IMR-90 (cell line): ENCODE measurements at regions not wholly inside any gene's neighbourhood (a gene's known extent, or its start where the extent isn't known, plus 50 kb on each side); places are given as distances from the start of the nearest gene placed in this dataset.

Experiments used
- ATAC-seq: fragments of 200-7000 bp; cut with Tn5 transposase; 2 replicates; pipeline ENCODE4 v1.9.1; 2020; ENCODE audit warnings: low read depth, mild to moderate bottlenecking, moderate library complexity
- BruUV-seq: library from RNA; stranded (reverse); fragments of 400-500 nt; replicated peaks from 2 replicates; lab custom pipeline; 2021; lab: Mats Ljungman, UMichigan
- CTCF ChIA-PET: fragments of 300-600 bp; formaldehyde crosslinking; extraction: SDS; loops from one replicate; lab custom pipeline; 2021; ENCODE audit warnings: antibody characterized with exemption; lab: Yijun Ruan, JAX
- POLR2A ChIA-PET: fragments of 300-600 bp; sonication (Branson Sonifier 250); formaldehyde crosslinking; loops from one replicate; lab custom pipeline; 2022; ENCODE audit warnings: antibody characterized with exemption; ENCODE audit not compliant: unreplicated experiment; lab: Charles Lee
- DNase-seq: peaks from one replicate; pipeline ENCODE4 v3.0.0; 2013
- H2AFZ ChIP-seq: replicated peaks from 2 replicates; pipeline ENCODE3; 2013; ENCODE audit warnings: low read length, mild to moderate bottlenecking; ENCODE audit not compliant: poor library complexity
- H2AK5ac ChIP-seq: 2 replicates; pipeline ENCODE4 v1.6.1; 2013; ENCODE audit warnings: low read depth, low read length, inconsistent platforms
- H2AK9ac ChIP-seq: replicated peaks from 2 replicates; pipeline ENCODE3; 2013; ENCODE audit warnings: mild to moderate bottlenecking, low read depth, low read length, moderate library complexity; ENCODE audit not compliant: poor library complexity
- H2BK120ac ChIP-seq: 2 replicates; pipeline ENCODE4 v1.6.1; 2013; ENCODE audit warnings: low read depth, low read length, inconsistent platforms
- H2BK15ac ChIP-seq: 3 replicates; pipeline ENCODE4 v1.6.1; 2013; ENCODE audit warnings: low read depth, low read length, inconsistent platforms
- H2BK20ac ChIP-seq: 2 replicates; pipeline ENCODE4 v1.6.1; 2013; ENCODE audit warnings: low read depth, mild to moderate bottlenecking, inconsistent platforms, low read length, moderate library complexity
- H2BK5ac ChIP-seq: 2 replicates; pipeline ENCODE4 v1.6.1; 2013; ENCODE audit warnings: mild to moderate bottlenecking, low read depth, low read length, inconsistent platforms; ENCODE audit not compliant: poor library complexity, severe bottlenecking
- H3K14ac ChIP-seq: replicated peaks from 2 replicates; pipeline ENCODE4 v1.6.1; 2013; ENCODE audit warnings: low read depth, low read length, inconsistent platforms
- H3K18ac ChIP-seq: 2 replicates; pipeline ENCODE4 v1.6.1; 2013; ENCODE audit warnings: low read depth, low read length, control low read depth
- H3K23ac ChIP-seq: 2 replicates; pipeline ENCODE4 v1.6.1; 2013; ENCODE audit warnings: low read depth, low read length, inconsistent platforms
- H3K27ac ChIP-seq: 2 replicates; pipeline ENCODE4 v1.5.1; 2013; ENCODE audit warnings: mild to moderate bottlenecking, control low read depth, low read length; ENCODE audit not compliant: insufficient read depth
- H3K27me3 ChIP-seq: 2 replicates; pipeline ENCODE4 v1.6.1; 2013; ENCODE audit warnings: low read length; ENCODE audit not compliant: control insufficient read depth, insufficient read depth
- H3K36me3 ChIP-seq: 2 replicates; pipeline ENCODE4 v1.6.1; 2013; ENCODE audit warnings: low read length, mixed read lengths; ENCODE audit not compliant: control insufficient read depth, insufficient read depth
- H3K4ac ChIP-seq: 2 replicates; pipeline ENCODE4 v1.6.1; 2013; ENCODE audit warnings: low read depth, low read length, inconsistent platforms
- H3K4me1 ChIP-seq: 2 replicates; pipeline ENCODE4 v1.6.1; 2013; ENCODE audit warnings: low read length, mixed read lengths; ENCODE audit not compliant: control insufficient read depth, insufficient read depth
- H3K4me2 ChIP-seq: 2 replicates; pipeline ENCODE4 v1.6.1; 2013; ENCODE audit warnings: low read depth, mild to moderate bottlenecking, control low read depth, low read length, moderate library complexity
- H3K4me3 ChIP-seq: 2 replicates; pipeline ENCODE4 v1.5.1; 2013; ENCODE audit warnings: low read depth, mild to moderate bottlenecking, control low read depth, low read length, moderate library complexity; ENCODE audit not compliant: insufficient read depth
- H3K56ac ChIP-seq: 2 replicates; pipeline ENCODE4 v1.6.1; 2013; ENCODE audit warnings: low read length, inconsistent platforms; ENCODE audit not compliant: insufficient read depth; ENCODE audit errors: extremely low read depth
- H3K79me1 ChIP-seq, 2 experiments: 2 replicates each; pipeline ENCODE4 v1.6.1; 2013; ENCODE audit warnings: low read length in 2 of 2, inconsistent platforms in 1 of 2, low read depth in 1 of 2
- H3K9ac ChIP-seq: 2 replicates; pipeline ENCODE4 v1.6.1; 2013; ENCODE audit warnings: low read depth, low read length, control low read depth
- H3K9me1 ChIP-seq: 2 replicates; pipeline ENCODE4 v1.6.1; 2013; ENCODE audit warnings: low read length, inconsistent platforms; ENCODE audit not compliant: insufficient read depth
- H3K9me3 ChIP-seq: 2 replicates; pipeline ENCODE4 v1.6.1; 2013; ENCODE audit warnings: low read length; ENCODE audit not compliant: control insufficient read depth, insufficient read depth
- H4K20me1 ChIP-seq: 2 replicates; pipeline ENCODE4 v1.6.1; 2013; ENCODE audit warnings: low read length, inconsistent platforms; ENCODE audit not compliant: insufficient read depth
- H4K5ac ChIP-seq: 2 replicates; pipeline ENCODE4 v1.6.1; 2013; ENCODE audit warnings: mild to moderate bottlenecking, low read depth, low read length, control low read depth
- H4K8ac ChIP-seq, 2 experiments: 2 replicates each; pipeline ENCODE4 v1.6.1; 2013; ENCODE audit warnings: low read depth in 2 of 2, low read length in 2 of 2, control low read depth in 1 of 2, inconsistent platforms in 1 of 2
- H4K91ac ChIP-seq: 2 replicates; pipeline ENCODE4 v1.6.1; 2013; ENCODE audit warnings: low read depth, low read length, inconsistent platforms; ENCODE audit not compliant: insufficient read depth
- CEBPB ChIP-seq: IDR thresholded peaks from 2 replicates; pipeline ENCODE4 v1.6.1; 2012; ENCODE audit warnings: low read depth, low read length, improper control_type of control experiment
- CHD1 ChIP-seq: IDR thresholded peaks from 2 replicates; pipeline ENCODE4 v1.6.1; 2012; ENCODE audit warnings: low read depth, low read length, improper control_type of control experiment
- ELK1 ChIP-seq: fragments of 150-350 bp; IDR thresholded peaks from 2 replicates; pipeline ENCODE4 v1.6.1; 2016; ENCODE audit warnings: low read depth, mild to moderate bottlenecking, low read length, moderate library complexity, borderline replicate concordance
- FOS ChIP-seq: fragments of 150-350 bp; IDR thresholded peaks from 2 replicates; pipeline ENCODE4 v1.6.1; 2016; ENCODE audit warnings: low read depth, low read length
- MAFK ChIP-seq: IDR thresholded peaks from 2 replicates; pipeline ENCODE4 v1.6.1; 2012; ENCODE audit warnings: low read depth, low read length, improper control_type of control experiment
- MAZ ChIP-seq: IDR thresholded peaks from 2 replicates; pipeline ENCODE4 v1.6.1; 2012; ENCODE audit warnings: low read depth, mild to moderate bottlenecking, low read length, improper control_type of control experiment, moderate library complexity, borderline replicate concordance
- MXI1 ChIP-seq: IDR thresholded peaks from 2 replicates; pipeline ENCODE4 v1.6.1; 2012; ENCODE audit warnings: low read depth, mild to moderate bottlenecking, low read length, moderate library complexity, borderline replicate concordance
- NFE2L2 ChIP-seq: fragments of 150-350 bp; IDR thresholded peaks from 2 replicates; pipeline ENCODE4 v1.6.1; 2016; ENCODE audit warnings: low read depth, mild to moderate bottlenecking, low read length
- POLR2A ChIP-seq: IDR thresholded peaks from 2 replicates; pipeline ENCODE4 v1.6.1; 2012; ENCODE audit warnings: mild to moderate bottlenecking, low read depth, low read length
- RAD21 ChIP-seq: IDR thresholded peaks from 2 replicates; pipeline ENCODE4 v1.6.1; 2012; ENCODE audit warnings: low read length, improper control_type of control experiment
- RCOR1 ChIP-seq: IDR thresholded peaks from 2 replicates; pipeline ENCODE4 v1.6.1; 2012; ENCODE audit warnings: mild to moderate bottlenecking, low read length, improper control_type of control experiment; ENCODE audit not compliant: insufficient replicate concordance
- RFX5 ChIP-seq: IDR thresholded peaks from 2 replicates; pipeline ENCODE4 v1.8.0; 2012; ENCODE audit warnings: low read depth, mild to moderate bottlenecking, low read length, moderate library complexity
- SMC3 ChIP-seq: fragments of 150-350 bp; IDR thresholded peaks from 2 replicates; pipeline ENCODE4 v1.6.1; 2016; ENCODE audit warnings: low read depth, mild to moderate bottlenecking, antibody characterized with exemption, low read length, moderate library complexity
- WGBS, 2 experiments: methylation state at CpG; one replicate each; pipeline versions ENCODE4 v1.1.5 to v1.1.7; 2013; ENCODE audit warnings: missing lambda C conversion rate in 2 of 2; ENCODE audit not compliant: insufficient read length in 1 of 2; ENCODE audit errors: extremely low coverage in 2 of 2; 5-methylcytosine and 5-hydroxymethylcytosine counted together
- dilution Hi-C: fragments of 300-500 bp; cut with HindIII; formaldehyde crosslinking; loops from one replicate; pipeline ENCODE4 v1.14.3; 2018; ENCODE audit warnings: low sequenced_read_pairs; ENCODE audit not compliant: unreplicated experiment
- in situ Hi-C: fragments of 300-500 bp; cut with MboI; formaldehyde crosslinking; loops from 3 replicates; pipeline ENCODE4 v1.14.3; 2019; ENCODE audit warnings: low sequenced_read_pairs, inconsistent platforms, mixed read lengths
- intact Hi-C: fragments of 100-400 bp; cut with micrococcal nuclease; formaldehyde crosslinking; loops from 2 replicates; pipeline ENCODE4 v1.10.0; 2022
- TF ChIP-seq, protein P1 (sequence below): conservative IDR thresholded peaks from 2 replicates; pipeline ENCODE4 v1.5.1; 2012; ENCODE audit warnings: mild to moderate bottlenecking, low read depth, low read length, improper control_type of control experiment
- TF ChIP-seq, protein P2 (sequence below): fragments of 150-350 bp; IDR thresholded peaks from 2 replicates; pipeline ENCODE4 v1.6.1; 2017; ENCODE audit warnings: mild to moderate bottlenecking, antibody characterized with exemption, low read length, low read depth

- no peaks in the 10 kb centered on the region for H3K4me1 ChIP-seq
- H3K9me3 ChIP-seq, result no peaks in the 10 kb centered on the region
- no peak overlapping the region for H2BK15ac ChIP-seq
- H4K20me1 ChIP-seq, result no peaks in the 10 kb centered on the region
- no peak overlapping the region for H2AFZ ChIP-seq
- H3K56ac ChIP-seq, result no peak overlapping the region
- no peaks in the 10 kb centered on the region for H3K36me3 ChIP-seq
- no peak overlapping the region for H4K5ac ChIP-seq
- ATAC-seq (no peak), DNase-seq (no peak)
- no peaks in the 10 kb centered on the region for H3K27me3 ChIP-seq
- H2BK20ac ChIP-seq, result no peak overlapping the region
- no peak overlapping the region for H3K27ac ChIP-seq
- H3K4ac ChIP-seq, result no peak overlapping the region
- intact Hi-C loops, result no loop called here
- dilution Hi-C loops, result no loop called here
- no peak overlapping the region for H3K14ac ChIP-seq
- no peaks in the 10 kb centered on the region for H3K79me1 ChIP-seq
- in situ Hi-C loops, result no loop called here
- ChIA-PET POLR2A (no interaction called here), CTCF (no interaction called here)
- H3K23ac ChIP-seq, result no peak overlapping the region
- H3K9ac ChIP-seq, result no peak overlapping the region
- no peak overlapping the region for H2AK5ac ChIP-seq
- no peak overlapping the region for H2BK120ac ChIP-seq
- H4K8ac ChIP-seq, result no peak overlapping the region
- no peak overlapping the region for H3K4me2 ChIP-seq
- H3K9me1 ChIP-seq, result no peaks in the 10 kb centered on the region
- BruUV-seq, result no TSS peak
- no peak for TF ChIP-seq CEBPB
- no peak for TF ChIP-seq RCOR1
- no peak for TF ChIP-seq CHD1
- TF ChIP-seq SMC3, result no peak
- no peak for TF ChIP-seq MAFK
- no peak for TF ChIP-seq RFX5
- TF ChIP-seq NFE2L2, result no peak
- TF ChIP-seq, protein P1, sequence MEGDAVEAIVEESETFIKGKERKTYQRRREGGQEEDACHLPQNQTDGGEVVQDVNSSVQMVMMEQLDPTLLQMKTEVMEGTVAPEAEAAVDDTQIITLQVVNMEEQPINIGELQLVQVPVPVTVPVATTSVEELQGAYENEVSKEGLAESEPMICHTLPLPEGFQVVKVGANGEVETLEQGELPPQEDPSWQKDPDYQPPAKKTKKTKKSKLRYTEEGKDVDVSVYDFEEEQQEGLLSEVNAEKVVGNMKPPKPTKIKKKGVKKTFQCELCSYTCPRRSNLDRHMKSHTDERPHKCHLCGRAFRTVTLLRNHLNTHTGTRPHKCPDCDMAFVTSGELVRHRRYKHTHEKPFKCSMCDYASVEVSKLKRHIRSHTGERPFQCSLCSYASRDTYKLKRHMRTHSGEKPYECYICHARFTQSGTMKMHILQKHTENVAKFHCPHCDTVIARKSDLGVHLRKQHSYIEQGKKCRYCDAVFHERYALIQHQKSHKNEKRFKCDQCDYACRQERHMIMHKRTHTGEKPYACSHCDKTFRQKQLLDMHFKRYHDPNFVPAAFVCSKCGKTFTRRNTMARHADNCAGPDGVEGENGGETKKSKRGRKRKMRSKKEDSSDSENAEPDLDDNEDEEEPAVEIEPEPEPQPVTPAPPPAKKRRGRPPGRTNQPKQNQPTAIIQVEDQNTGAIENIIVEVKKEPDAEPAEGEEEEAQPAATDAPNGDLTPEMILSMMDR, result no peak
- no peak for TF ChIP-seq FOS
- TF ChIP-seq, protein P2, sequence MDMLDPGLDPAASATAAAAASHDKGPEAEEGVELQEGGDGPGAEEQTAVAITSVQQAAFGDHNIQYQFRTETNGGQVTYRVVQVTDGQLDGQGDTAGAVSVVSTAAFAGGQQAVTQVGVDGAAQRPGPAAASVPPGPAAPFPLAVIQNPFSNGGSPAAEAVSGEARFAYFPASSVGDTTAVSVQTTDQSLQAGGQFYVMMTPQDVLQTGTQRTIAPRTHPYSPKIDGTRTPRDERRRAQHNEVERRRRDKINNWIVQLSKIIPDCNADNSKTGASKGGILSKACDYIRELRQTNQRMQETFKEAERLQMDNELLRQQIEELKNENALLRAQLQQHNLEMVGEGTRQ, result no peak
- no peak for TF ChIP-seq MAZ
- TF ChIP-seq MXI1, result no peak
- no peak for TF ChIP-seq RAD21
- no peak for TF ChIP-seq POLR2A
- TF ChIP-seq ELK1, result no peak
- whole genome bisulfite sequencing, 2 experiments, result 80% methylated on average over 1 of the region's 3 CpGs; no CpG with 5 or more reads in 1 of the 2 experiments
- H3K4me3 ChIP-seq, result no peak overlapping the region
- H2BK5ac ChIP-seq, result no peak overlapping the region
- no peak overlapping the region for H4K91ac ChIP-seq
- no peak overlapping the region for H3K18ac ChIP-seq
- H2AK9ac ChIP-seq, result no peak overlapping the region
Measured at GRCh38 chr3:153693207-153693606, 428.0 kb upstream of the ARHGEF26 start.
